RKO (cell line): ENCODE measurements at regions not wholly inside any gene's neighbourhood (a gene's known extent, or its start where the extent isn't known, plus 50 kb on each side); places are given as distances from the start of the nearest gene placed in this dataset.

ENCODE experiments used
- DNase-seq: peaks from one replicate; pipeline ENCODE4 v3.0.0-alpha.2; 2016; ENCODE audit warnings: low spot score

DNA sequence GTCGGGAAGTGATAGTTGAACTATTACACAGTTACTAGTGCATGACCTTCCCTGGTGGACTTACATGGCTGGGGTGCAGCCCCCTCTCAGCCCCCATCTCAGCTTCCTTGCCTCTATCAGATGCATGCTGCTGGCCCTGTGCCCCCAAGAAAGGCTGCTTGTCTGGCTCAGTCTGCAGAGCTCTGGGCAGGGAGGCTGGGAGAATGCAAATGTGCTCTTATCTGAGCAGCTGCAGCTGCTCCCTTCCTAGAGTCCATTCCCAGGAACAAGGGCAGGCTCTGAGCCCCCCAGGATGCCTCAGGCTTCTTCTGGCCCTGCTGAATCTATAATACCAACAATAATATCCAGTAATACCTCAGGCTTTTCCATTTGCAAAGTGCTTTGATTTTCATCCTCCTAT, 218.1 kb upstream of the SRRM4 start:
- no peak for DNase-seq

DNA sequence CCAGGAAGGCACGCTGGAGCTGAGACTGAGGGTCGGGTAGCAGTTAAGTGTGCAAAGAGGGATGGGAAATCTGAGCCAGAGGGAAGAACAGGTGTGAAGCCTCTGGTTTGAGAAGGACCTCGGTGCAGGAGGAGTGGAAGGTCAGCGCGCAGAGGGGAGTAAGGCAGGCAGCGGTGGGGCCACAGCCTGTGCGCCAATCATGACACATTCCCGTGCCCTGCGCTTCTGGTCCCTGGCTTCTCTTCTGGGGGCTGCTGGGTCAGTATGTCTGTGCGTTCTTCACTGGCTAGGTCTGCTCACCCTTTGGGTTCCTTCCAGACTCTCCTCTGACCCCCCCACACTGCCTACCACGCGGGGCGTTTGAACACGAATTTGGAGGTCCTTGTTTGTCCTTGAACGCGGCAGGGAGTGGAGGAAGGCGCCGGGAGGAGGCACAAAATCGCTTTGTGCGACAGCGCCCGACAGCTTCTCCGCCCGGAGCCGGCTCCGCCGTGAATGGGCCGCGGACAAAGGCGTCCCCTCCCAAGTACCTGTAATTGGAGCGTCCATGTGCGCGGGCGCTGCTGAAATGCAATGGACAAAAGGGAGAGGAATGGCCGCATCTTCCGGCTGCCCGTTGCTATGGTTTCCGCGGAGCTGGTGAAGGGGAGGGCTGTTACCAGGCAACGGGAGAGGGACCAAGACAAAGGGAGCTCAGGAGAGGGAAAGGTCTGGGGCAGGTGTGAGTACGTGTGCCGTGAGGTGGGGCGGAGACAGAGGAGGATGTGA, 207.2 kb upstream of the SRRM4 start:
- no peak for DNase-seq

DNA sequence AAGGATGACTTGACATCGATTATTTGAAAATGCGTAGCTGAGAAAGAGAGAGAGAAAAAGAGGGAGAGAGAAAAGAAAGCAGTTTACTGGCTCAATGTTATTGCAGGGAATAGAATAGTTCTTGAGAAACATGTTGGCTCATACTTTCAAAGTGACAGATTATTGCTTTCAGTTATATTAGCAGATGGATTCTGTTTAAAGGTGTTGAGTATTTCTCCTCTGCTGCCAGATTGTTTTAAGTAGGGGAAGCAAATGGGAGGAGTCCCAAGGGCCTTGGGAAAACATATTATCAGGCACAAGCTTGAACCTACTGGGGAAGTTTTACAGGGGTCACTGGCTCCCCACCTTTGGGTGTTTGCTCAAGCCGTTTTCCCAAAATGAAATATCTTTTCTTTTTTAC, 203.8 kb upstream of the SRRM4 start:
- no peak for DNase-seq

DNA sequence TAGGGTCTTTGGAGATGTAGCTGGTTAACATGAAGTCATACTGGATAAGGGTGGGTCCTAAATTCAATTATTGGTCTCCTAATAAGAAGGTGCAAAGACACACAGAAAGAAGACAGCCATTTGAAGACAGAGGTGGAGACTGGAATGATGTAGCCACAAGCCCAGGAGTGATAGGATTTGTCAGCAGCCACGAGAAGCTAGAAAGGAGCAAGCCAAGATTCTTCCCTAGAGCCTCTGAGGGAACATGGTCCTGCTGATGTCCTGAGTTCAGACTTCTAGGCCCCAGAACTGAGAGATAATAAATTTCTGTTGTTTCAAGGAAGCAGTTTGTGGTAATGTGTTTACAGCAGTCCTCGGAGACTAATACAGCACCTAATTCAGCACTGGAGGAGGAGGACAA, 203.3 kb upstream of the SRRM4 start:
- DNase-seq = no peak

DNA sequence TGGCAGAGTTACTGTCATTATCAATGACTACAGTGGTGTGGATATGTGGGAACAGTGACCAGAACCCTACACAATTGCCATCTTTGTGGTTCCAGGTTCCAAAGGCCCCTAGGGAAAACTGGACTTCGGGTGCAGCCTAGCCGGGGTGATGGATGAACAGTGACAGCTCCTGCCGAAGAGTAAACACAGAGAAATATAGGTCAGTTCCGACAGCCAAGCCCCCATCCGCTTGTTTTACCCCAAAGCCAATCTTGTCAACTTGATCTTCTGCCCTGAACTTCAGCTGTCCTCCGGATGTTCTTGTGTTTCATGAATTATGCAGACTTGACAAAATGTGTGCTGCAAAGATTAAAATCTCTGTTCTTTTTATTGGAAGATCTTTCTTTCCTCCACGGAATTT, 200.4 kb upstream of the SRRM4 start:
- no peak for DNase-seq

DNA sequence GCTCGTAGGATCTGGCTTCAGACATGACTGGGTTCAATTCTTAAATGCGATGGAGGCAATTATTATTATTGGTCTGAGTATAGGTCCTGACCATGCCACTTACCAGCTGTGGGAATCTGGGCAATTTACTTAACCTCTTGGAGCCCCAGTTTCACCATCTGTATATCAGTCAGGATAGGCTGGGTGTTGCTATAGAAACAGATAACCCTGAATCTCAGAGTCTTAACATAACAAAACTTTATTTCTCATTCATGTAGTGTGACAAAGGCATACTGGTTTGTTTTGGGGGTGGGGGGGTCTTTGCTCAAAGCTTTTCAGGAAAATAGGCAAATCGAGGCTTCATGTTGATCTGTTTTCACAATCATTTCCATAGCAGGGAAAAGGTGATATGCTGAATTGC, 199.6 kb upstream of the SRRM4 start:
- DNase-seq = no peak

DNA sequence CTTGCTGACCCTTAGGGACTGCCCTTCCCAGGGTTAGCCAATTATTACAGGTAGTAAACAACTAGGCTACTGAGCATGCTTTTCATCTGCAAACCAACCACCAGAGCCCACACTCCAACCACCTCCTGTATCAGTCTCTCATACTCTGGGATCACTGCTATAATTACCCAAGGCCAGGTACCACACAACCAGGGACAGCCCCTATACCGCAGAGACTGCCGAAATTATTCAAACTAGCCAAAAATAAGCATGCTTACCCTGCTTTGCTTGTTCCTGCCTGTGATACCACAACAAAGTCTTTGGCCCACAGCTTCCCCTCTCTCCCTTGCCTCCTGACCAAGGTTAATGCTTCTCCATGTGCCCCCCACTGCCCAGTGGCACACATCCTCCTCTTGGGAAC, 197.6 kb upstream of the SRRM4 start:
- DNase-seq = no peak

DNA sequence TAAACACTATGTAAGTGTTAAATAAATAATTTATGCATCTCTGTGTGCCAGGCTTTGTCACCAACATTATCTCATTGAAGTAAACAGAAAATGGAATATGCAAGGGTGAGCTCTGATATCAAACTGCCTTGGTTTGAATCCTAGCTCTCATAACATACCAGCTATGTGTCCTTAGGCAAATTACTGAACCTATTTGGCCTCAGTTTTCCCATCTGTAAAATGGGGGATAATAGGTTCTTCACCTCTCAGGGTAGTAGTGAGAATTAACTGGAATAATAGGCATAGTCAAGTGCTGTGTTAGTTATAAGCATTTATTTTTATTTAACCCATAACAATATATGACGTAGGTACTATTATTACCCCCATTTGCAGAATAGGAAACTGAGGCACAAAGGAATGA, 190.8 kb upstream of the SRRM4 start:
- DNase-seq = no peak

DNA sequence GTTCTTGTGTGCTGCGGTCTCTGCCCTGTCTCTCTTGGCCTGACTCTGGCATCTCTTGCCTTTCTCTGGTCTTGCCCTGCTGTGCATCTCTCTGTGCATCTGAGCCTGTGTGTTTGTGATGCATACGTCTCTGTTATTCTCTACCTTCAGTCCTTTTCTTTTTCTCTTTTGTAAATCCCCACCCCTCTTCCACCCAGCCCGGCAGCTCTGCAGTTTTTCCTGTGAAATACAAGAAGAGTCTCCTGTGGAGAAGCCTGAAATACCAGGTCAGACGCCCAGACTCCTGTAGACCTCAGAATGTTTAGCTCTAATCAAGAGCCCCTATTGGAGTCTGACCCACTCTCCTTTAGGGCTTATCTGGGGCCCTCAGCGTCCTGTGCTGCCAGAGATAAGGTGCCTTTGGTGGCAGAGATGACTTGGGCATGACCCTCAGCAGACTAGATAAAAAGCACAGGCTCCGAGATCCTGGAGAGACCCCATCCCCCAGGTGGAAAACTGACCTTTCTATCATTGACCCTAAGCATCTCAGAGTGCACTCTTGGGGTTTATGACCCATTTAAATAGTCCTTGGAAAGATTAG, 167.5 kb upstream of the SRRM4 start:
- DNase-seq = no peak

DNA sequence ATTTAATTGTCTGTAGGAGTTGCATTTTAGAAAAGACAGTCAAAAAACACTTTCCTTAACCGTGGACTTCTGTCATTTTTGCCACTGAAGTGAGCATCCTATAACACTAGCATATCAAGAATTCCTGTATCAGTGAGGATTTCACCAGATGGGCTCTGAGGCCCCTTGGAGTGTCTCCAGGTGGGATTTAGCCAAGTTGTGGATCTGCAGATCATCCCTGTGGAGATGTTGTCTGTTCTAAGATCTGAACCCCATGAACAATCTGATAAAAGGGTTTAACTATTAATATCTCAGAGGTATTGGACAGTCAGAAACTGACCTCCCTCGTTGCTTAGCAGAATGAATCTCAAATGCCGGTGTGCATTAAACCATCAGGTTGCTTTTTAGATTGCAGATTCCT, 165.0 kb upstream of the SRRM4 start:
- no peak for DNase-seq

DNA sequence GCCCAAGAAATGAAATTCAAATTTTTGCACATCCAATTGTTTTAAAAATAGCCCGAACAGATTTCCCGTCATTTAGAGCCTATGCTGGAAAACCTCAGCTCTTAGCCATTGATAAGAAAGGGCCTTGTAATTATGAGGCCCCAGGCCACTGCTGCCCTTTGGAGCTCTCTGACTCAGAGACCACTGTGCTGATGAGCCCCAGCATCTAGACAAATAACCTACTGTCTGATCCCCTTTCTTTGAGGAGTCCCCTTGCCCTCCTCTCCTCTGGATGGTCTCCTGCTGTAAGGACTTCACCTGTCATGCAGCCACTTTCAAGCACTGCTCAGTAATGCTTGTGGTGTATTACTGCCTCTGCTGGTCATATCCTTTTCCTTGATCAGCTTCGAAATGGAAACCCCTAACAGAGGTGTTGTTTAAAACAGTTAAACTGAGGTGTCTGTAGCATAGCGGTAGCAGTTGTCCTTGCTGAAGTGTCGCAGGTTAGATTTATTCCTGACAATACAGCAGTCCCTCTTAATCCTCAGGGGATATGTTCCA, 159.9 kb upstream of the SRRM4 start:
- DNase-seq = no peak

DNA sequence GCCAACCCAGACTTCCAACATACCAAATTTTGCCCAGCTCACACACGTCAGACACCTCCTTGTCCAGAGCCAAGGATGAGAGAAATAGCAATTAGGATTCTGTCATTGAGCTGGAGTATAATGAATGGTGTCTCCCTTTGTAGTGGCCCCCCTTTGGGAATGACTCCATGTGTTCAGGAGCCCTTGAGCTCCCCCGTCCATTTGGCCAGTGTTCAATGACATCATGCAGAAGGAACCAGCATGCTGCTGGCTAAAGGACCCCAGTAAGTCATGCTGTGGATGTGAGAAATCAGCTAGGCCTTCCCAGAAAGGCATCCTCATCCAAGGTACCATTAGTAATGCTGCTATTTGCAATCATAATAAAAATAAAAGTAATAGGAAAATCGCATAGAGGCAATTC, 158.8 kb upstream of the SRRM4 start:
- no peak for DNase-seq

DNA sequence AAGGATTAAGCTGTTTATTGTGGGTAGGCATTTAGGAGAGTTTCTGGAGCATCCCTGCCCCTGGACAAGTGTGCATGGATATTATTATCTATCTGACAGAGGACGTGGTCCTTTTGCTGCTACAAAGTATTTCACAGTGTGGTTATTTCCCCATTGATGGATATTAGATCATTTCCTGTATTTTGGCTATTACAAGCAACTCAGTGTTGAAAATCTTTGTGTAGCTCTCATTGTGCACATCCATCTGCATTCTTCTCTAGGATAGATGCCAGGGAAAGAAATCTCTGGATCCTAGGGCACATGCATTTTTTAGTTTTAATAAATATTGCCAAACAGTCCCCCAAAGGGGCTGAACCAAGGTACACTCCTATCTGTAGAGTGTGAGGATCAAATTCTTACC, 154.3 kb upstream of the SRRM4 start:
- no peak for DNase-seq

DNA sequence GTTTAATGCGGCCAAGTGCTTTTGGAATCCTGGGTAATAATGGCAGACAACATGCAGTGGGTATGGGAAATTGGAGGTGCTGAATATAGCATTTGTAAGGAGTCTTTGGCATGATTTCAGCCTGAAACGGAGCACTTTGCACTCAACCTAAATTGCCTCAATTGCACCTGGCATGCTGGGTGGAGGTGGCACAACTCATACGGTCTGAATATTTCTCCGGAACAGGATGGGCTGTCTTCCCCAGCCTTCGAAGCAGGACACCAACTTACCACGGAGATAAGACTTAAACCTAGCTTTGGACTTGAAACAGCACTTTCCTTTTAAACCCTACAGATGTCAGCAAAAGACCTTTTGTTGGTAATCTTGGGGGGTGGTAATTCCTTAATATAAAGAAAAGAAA, 153.7 kb upstream of the SRRM4 start:
- DNase-seq = no peak

DNA sequence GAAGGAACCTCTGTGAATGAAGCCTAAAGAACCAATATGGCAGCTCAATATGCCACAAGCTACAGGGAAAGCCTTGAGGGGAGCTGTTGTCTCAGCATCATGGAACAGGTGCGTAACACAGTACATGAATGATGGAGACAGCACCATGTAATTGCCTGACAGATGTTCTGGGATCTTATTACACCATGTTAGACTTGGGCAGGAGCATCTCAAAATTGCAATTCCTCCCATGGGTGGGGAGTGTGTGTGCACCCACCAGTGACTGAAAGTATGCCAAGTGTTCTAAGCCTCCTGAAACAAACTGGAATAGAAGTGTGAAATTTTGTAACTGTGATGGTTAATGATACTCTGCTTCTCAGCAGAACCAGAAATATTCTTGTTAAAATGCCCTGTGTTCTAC, 151.0 kb upstream of the SRRM4 start:
- DNase-seq = no peak

DNA sequence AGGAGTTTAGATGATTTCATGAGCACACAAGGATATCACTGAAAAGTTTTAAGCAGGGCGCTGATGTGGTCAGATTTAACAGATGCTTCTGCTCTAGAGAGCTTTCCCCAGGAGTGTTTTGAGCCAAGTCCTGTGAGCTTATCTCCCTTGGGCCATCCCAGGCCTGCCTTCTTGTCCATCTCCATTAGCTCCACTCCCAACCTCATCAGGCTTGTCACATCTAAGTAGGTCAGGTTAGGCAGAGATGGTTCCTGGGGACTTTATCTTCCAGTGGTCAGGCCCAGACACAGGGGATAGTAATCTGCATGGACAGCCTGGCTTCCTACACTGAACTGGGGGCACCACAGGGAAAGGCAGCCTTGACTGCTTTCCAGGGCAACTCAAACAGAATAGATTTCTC, 145.4 kb upstream of the SRRM4 start:
- no peak for DNase-seq

DNA sequence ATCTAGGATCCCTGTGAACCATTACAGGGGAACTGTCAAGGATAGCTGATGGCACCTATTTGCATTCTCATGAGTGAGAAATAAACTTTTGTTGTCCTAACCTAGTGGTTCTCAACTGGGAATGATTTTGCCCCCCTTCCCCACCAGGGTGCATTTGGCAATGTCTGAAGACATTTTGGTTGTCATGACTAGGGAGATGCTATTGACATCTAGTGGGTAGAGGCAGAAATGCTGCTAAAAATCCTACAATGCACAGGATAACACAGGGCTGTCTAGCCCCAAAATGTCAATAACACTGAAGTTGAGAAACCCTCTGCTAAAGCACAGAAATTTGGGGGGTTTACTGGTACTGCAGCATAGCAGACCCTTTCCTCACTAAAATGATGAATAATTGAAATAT, 140.9 kb upstream of the SRRM4 start:
- peak; percentile 37 for DNase-seq

DNA sequence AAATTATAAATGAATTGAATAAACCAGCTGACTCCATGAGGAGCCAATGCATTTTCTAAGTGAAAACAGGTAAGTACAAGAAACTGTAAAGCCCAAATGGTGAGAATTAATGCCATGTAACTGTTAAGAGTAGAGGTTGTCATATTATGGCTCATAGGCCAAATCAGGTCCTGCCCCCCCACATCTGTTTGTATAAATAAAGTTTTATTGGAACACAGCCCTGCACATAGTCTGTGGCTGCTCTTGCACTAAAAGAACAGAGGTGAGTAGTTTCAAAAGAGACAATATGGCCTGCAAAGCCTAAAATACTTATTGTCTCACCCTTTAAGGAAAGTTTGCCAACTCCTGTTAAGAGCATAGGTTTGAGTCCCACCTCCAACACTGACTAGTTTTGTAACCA, 140.5 kb upstream of the SRRM4 start:
- DNase-seq = no peak

DNA sequence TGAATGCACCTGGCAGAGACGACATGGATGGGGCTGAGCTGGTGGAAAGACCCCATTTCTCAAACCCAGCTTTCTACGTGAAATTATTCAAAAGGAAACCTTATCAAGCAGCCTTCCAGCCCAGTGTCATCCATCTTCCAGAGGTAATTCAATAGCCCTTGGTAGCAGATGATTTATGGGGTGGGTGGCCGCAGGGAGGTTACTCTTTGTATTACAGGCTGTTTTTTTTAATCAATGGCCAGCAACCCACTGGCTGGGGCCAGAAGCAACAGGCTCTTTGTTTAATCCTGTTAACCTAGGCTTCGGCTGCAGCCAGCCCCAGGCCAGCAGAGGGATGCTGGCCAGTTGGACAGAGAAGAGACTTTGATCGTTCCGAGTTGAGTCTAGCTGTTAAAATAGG, 139.8 kb upstream of the SRRM4 start:
- no peak for DNase-seq

DNA sequence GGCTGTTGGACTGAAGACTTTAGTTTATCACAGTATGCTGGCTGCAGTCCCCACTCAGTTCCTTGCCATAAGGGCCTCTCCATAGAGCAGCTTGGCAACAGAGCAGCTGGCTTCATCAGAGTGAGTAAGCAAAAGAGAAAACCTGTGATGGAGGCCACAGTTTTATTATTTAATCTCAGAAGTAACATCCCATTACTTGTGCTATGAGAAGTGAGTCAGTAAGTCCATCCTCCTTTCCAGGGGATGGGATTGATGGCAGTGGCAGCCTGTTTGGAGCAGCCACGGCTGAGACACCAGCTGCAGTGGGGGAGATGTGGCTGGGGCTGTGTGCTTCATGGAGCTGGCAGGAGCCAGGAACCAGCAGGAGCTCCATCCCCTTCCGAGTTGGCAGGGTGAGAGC, 138.5 kb upstream of the SRRM4 start:
- no peak for DNase-seq

DNA sequence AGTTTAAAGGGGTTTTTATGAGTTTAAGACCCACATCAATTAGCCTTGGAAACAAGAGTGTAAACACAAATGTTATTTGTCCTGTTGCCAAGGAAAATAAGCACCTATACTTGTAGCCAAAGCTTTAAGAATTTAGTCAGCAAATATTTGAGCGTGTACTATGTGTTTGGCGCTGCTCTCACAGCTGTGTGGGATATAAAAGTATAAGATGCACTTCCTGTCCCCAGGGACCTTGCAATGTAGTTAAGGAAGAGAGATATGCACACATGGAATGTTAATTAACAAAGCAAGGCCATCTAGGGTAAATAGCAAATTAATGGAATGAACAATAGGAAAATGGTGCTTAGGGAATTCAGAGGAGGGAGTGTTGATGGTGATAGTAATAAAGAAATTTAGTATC, 134.9 kb upstream of the SRRM4 start:
- DNase-seq = no peak

DNA sequence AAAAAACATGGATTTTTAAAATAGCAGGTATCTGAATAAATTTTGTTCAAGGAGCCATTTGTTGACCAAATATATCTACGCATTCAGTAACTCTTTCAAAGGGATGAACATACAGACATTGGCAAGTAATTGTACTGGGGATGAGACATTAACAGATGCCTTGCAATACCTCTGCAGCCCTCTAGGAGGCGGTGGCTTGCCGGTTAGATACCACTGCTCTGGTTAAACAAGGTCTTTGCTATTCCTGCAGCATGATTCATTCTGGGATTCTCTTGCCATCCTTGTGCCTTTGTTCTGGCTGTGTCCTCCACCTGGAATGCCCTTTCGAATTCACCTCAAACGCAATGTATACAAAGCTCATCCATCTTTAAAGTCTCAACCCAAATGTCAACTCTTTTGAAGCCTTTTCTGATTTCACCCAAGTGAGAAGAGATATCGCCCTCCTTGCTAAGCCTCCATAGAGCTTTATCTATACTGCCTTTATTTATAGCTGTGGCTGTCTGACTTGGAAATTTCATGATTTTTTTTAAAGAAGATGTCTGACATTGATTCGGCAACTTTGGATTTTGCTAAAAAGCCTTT, 131.0 kb upstream of the SRRM4 start:
- DNase-seq = peak; percentile 49

DNA sequence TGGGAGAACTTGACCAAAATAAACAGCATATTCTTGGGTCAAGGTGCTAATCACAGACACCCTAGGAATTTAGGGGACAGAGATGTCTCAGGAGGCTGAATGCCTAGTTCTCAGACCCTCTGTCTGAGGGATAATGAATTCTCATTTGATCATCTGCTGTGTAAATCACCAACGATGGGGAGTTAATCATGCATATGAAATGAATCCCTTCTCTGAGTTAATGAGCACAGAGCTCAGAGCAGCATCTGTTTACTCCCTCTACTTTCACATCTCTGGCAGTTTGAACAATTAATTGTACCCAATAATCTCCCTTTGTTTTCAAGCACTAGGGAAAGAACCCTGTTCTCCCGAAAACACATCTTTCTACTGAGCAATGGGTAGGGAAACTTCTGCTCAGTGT, 129.4 kb upstream of the SRRM4 start:
- DNase-seq = no peak

DNA sequence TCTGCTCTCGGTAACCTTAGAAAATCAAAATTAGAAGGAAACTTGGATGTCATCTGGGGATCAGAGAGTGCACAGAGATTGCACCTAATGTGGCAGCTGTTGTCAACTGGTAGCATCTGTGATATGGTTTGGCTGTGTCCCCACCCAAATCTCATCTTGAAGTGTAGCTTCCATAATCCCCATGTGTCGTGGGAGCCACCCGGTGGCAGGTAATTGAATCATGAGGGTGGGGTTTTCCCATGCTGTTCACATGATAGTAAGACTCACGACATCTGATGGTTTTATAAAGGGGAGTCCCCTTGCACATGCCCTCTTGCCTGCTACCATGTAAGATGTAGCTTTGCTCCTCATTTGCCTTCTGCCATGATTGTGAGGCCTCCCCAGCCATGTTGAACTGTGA, 127.7 kb upstream of the SRRM4 start:
- DNase-seq = no peak
